RWPE1 (cell line): ENCODE measurements at regions not wholly inside any gene's neighbourhood (a gene's known extent, or its start where the extent isn't known, plus 50 kb on each side); places are given as distances from the start of the nearest gene placed in this dataset.
"Not testable (repeated sequence)": the region's sequence is repeated elsewhere in the genome, so short reads cannot be mapped to it uniquely, and the experiment has no call there.

Experiments used
- CTCF ChIA-PET: fragments of 350-600 bp; sonication (Branson Sonifier 250); formaldehyde crosslinking; extraction: SDS; loops from one replicate; lab custom pipeline; 2021; lab: Yijun Ruan, JAX
- POLR2A ChIA-PET: fragments of 400-600 bp; formaldehyde crosslinking; extraction: SDS; loops from one replicate; lab custom pipeline; 2020; ENCODE audit warnings: antibody characterized with exemption; ENCODE audit not compliant: low non-redundant PET; lab: Yijun Ruan, JAX
- DNase-seq: peaks from one replicate; pipeline ENCODE4 v3.0.0; 2012; ENCODE audit warnings: low spot score
- H3K27ac ChIP-seq: fragments of 450-650 bp; 2 replicates; pipeline ENCODE4 v1.5.1; 2017
- CTCF ChIP-seq: fragments of 450-650 bp; conservative IDR thresholded peaks from 2 replicates; pipeline ENCODE4 v1.5.1; 2017; ENCODE audit warnings: low read depth, mild to moderate bottlenecking

- no peak overlapping the region for H3K27ac ChIP-seq
- DNase-seq, result no peak
- CTCF ChIA-PET, result no interaction called here
- TF ChIP-seq CTCF, result no peak
- POLR2A ChIA-PET, result no interaction called here
These were observed 59.0 kb upstream of the PPP2R3B start for GRCh38 chrX:445727-446126.

GRCh38 chrX:446245-446644, 59.5 kb upstream of the PPP2R3B start:
- no peak overlapping the region for H3K27ac ChIP-seq
- ChIA-PET CTCF (no interaction called here), POLR2A (no interaction called here)
- no peak for TF ChIP-seq CTCF
- DNase-seq, result no peak

- ChIA-PET POLR2A (no interaction called here), CTCF (no interaction called here)
- TF ChIP-seq CTCF, result no peak
- no peak overlapping the region for H3K27ac ChIP-seq
- no peak for DNase-seq
These were observed 60.3 kb upstream of the PPP2R3B start for GRCh38 chrX:447052-447451.

GRCh38 chrX:451750-452149, 65.0 kb upstream of the PPP2R3B start:
- CTCF ChIA-PET, POLR2A ChIA-PET, H3K27ac ChIP-seq, DNase-seq: not testable (repeated sequence)

GRCh38 chrX:452598-452997, 65.9 kb upstream of the PPP2R3B start:
- DNase-seq, result no peak
- ChIA-PET CTCF (no interaction called here), POLR2A (no interaction called here)
- TF ChIP-seq CTCF, result no peak
- no peak overlapping the region for H3K27ac ChIP-seq

- H3K27ac ChIP-seq, POLR2A ChIA-PET, DNase-seq, CTCF ChIA-PET: not testable (repeated sequence)
These were observed 67.8 kb upstream of the PPP2R3B start for GRCh38 chrX:454514-454913.

GRCh38 chrX:455199-455598, 68.5 kb upstream of the PPP2R3B start:
- TF ChIP-seq CTCF, result no peak
- no peak for DNase-seq
- no peak overlapping the region for H3K27ac ChIP-seq
- POLR2A ChIA-PET, result no interaction called here
- CTCF ChIA-PET, result no interaction called here

- TF ChIP-seq CTCF, result no peak
- ChIA-PET CTCF (no interaction called here), POLR2A (no interaction called here)
- no peak overlapping the region for H3K27ac ChIP-seq
- DNase-seq, result no peak
These were observed 69.0 kb upstream of the PPP2R3B start for GRCh38 chrX:455673-456072.
